ENCODE measurements at regions not wholly inside any gene's neighbourhood (a gene's known extent, or its start where the extent isn't known, plus 50 kb on each side); places are given as distances from the start of the nearest gene placed in this dataset.

DNA sequence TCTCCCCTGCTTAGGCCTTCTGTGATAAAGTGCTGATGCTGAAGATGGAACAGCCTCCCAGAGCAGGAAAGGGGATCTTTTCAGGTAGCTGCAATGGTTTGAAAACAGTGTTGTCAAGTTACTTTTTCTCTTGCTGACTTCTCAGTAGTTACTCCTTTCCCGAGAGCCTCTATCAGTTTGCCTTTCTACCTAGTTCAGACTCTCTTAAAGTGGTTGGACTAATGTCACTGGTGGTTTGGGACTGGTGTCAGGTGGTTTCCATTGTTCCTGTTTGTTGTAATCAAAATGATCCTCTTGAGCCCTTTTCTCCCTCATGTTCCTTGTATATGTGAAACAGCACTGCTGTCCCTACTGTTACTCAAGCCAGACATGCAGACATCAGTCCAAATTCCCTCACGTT is 91.4 kb downstream of the FAM217A start:
- TF ChIP-seq, protein P1, sequence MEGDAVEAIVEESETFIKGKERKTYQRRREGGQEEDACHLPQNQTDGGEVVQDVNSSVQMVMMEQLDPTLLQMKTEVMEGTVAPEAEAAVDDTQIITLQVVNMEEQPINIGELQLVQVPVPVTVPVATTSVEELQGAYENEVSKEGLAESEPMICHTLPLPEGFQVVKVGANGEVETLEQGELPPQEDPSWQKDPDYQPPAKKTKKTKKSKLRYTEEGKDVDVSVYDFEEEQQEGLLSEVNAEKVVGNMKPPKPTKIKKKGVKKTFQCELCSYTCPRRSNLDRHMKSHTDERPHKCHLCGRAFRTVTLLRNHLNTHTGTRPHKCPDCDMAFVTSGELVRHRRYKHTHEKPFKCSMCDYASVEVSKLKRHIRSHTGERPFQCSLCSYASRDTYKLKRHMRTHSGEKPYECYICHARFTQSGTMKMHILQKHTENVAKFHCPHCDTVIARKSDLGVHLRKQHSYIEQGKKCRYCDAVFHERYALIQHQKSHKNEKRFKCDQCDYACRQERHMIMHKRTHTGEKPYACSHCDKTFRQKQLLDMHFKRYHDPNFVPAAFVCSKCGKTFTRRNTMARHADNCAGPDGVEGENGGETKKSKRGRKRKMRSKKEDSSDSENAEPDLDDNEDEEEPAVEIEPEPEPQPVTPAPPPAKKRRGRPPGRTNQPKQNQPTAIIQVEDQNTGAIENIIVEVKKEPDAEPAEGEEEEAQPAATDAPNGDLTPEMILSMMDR (IDR thresholded peaks at IDR 0.05; ENCODE audit: low read depth, low read length): no peak
- TF ChIP-seq POLR2A (IDR thresholded peaks at IDR 0.05; ENCODE audit: extremely low read depth, insufficient read length): no peak
